PFSK-1 (cell line): ENCODE measurements at regions not wholly inside any gene's neighbourhood (a gene's known extent, or its start where the extent isn't known, plus 50 kb on each side); places are given as distances from the start of the nearest gene placed in this dataset.

Source experiments
- FOXP2 ChIP-seq: optimal IDR thresholded peaks from 2 replicates; pipeline ENCODE3; 2011; ENCODE audit warnings: borderline replicate concordance, control low read depth, inconsistent platforms; ENCODE audit not compliant: insufficient read depth; ENCODE audit errors: extremely low read length, extremely low read depth
- POLR2AphosphoS5 ChIP-seq: IDR thresholded peaks from 2 replicates; pipeline ENCODE4 v1.6.1; 2012; ENCODE audit warnings: low read depth, mild to moderate bottlenecking, control low read depth, low read length, moderate library complexity
- REST ChIP-seq, 2 experiments: IDR thresholded peaks; 2 replicates each; pipeline versions ENCODE4 v1.6.1 to v1.8.0; 2011 to 2012; ENCODE audit warnings: low read depth in 2 of 2, low read length in 2 of 2, control low read depth in 1 of 2, inconsistent platforms in 1 of 2, mild to moderate bottlenecking in 1 of 2, moderate library complexity in 1 of 2; ENCODE audit not compliant: insufficient read depth in 1 of 2
- SIN3A ChIP-seq: IDR thresholded peaks from 2 replicates; pipeline ENCODE4 v1.6.1; 2012; ENCODE audit warnings: mild to moderate bottlenecking, low read length, moderate library complexity, borderline replicate concordance; ENCODE audit not compliant: insufficient read depth
- TAF1 ChIP-seq: IDR thresholded peaks from 2 replicates; pipeline ENCODE4 v1.6.1; 2012; ENCODE audit warnings: low read length, control low read depth, borderline replicate concordance; ENCODE audit not compliant: insufficient read depth

- TF ChIP-seq TAF1: no peak
- no peak for TF ChIP-seq REST (IDR thresholded peaks at IDR 0.05; ENCODE audit: insufficient read depth in 1 of 2, low read depth in 2 of 2, low read length in 2 of 2)
- no peak for TF ChIP-seq FOXP2
- TF ChIP-seq SIN3A: no peak
- no peak for TF ChIP-seq POLR2AphosphoS5
Measured at GRCh38 chr12:28140404-28140803, 49.9 kb upstream of the CCDC91 start.
